ENCODE measurements at regions not wholly inside any gene's neighbourhood (a gene's known extent, or its start where the extent isn't known, plus 50 kb on each side); places are given as distances from the start of the nearest gene placed in this dataset.

DNA sequence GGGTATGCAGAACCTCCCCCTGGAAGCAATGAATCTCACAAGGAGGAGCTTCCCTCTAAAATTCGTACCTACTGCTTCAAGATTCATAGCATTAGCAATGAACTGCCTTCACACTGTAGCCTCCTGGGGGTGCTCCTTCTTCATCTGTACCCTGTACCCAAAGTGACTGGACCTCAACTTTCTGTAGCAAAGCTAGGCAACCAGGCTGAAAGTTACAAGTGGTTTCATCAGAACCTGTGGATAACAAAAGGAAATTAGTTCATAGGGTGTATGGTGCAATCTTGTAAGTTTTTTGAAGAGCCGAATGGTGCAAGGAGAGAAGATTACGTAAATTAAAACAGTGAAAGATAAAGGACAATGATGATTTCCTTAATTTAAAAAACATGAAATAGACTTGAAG lies 1541.7 kb upstream of the FLRT2 start:
- Histone ChIP-seq H3K4me1 (no peaks in the 10 kb centered on the region), H3K27me3 (no peaks in the 10 kb centered on the region), H3K27ac (no peak overlapping the region), H3K4me3 (no peak overlapping the region), H3K9me3 (no peaks in the 10 kb centered on the region), H3K36me3 (no peaks in the 10 kb centered on the region)
- intact Hi-C loops (cut with DNase I), result no loop called here
- no peak for DNase-seq
- TF ChIP-seq, protein P1, sequence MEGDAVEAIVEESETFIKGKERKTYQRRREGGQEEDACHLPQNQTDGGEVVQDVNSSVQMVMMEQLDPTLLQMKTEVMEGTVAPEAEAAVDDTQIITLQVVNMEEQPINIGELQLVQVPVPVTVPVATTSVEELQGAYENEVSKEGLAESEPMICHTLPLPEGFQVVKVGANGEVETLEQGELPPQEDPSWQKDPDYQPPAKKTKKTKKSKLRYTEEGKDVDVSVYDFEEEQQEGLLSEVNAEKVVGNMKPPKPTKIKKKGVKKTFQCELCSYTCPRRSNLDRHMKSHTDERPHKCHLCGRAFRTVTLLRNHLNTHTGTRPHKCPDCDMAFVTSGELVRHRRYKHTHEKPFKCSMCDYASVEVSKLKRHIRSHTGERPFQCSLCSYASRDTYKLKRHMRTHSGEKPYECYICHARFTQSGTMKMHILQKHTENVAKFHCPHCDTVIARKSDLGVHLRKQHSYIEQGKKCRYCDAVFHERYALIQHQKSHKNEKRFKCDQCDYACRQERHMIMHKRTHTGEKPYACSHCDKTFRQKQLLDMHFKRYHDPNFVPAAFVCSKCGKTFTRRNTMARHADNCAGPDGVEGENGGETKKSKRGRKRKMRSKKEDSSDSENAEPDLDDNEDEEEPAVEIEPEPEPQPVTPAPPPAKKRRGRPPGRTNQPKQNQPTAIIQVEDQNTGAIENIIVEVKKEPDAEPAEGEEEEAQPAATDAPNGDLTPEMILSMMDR (IDR thresholded peaks at IDR 0.05), result no peak
- ATAC-seq, result no peak

DNA sequence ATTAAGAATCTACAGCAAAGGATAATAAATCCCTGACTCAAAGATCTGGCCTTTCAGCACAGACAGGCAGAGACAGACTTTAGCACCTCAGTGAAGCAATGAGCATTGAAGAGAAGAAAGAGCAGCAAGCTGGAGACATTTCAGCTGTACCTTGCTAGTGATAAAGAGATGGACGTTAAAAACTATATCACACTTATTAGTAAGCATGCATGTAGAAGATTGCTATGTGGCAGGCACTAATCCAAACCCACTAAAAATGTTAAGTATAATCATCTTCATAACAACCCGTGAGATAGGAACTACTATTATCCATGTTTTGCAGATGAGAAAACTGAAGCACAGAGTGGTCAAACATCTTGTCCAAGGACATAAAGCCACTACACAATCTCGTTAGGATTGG lies 1538.3 kb upstream of the FLRT2 start:
- H3K36me3 ChIP-seq, result no peaks in the 10 kb centered on the region
- H3K27ac ChIP-seq, result no peak overlapping the region
- intact Hi-C loops (cut with DNase I), result no loop called here
- no peak for DNase-seq
- TF ChIP-seq, protein P1 (IDR thresholded peaks at IDR 0.05), result no peak
- H3K4me3 ChIP-seq, result no peak overlapping the region
- H3K27me3 ChIP-seq, result no peaks in the 10 kb centered on the region
- H3K4me1 ChIP-seq, result no peaks in the 10 kb centered on the region
- ATAC-seq, result no peak
- no peaks in the 10 kb centered on the region for H3K9me3 ChIP-seq

DNA sequence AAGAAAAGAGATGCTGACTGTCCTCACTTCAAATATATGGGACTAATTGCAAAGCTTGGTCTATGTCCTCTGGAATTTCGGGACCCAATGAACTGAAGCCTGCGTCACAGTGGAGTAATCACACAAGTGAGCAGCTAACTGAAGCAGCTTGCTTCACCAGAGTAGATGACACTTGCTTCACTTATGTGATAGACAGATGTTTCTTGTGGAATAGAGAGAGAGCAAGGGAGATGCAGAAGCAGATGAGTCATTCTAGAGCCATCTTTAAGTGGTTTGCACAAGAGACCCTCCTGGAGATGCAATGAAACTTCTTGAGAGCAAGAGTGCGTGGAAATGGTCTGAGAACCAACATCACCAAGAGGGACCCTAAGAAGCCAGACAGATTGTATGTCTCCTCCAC lies 1537.1 kb upstream of the FLRT2 start:
- ATAC-seq (no peak), DNase-seq (no peak)
- Histone ChIP-seq H3K4me3 (no peak overlapping the region), H3K36me3 (no peaks in the 10 kb centered on the region), H3K4me1 (no peaks in the 10 kb centered on the region), H3K27ac (no peak overlapping the region), H3K9me3 (no peaks in the 10 kb centered on the region), H3K27me3 (no peaks in the 10 kb centered on the region)
- intact Hi-C loops (cut with DNase I), result no loop called here
- TF ChIP-seq, protein P1 (IDR thresholded peaks at IDR 0.05), result no peak

DNA sequence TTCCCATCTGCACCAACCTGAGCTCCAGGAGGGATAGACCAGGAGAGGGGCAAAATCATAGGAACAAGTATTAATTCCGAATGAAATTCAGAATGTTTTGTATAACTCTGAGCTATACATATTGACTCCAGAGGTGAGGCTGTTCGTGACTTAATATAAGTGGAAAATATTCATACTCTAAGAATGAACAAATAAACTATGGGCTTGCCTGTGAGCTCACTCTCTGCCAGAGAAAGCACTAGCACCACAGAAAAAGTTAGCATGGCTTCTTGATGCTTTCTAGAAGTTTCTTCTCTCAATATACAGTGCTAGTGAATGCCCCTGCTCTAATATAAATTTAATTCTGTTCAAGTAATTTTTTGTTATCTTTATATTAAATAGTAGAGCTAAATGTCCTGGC lies 1536.4 kb upstream of the FLRT2 start:
- no peaks in the 10 kb centered on the region for H3K27me3 ChIP-seq
- ATAC-seq (no peak), DNase-seq (no peak)
- intact Hi-C loops (cut with DNase I), result no loop called here
- TF ChIP-seq, protein P1 (IDR thresholded peaks at IDR 0.05), result no peak
- no peaks in the 10 kb centered on the region for H3K36me3 ChIP-seq
- H3K27ac ChIP-seq, result no peak overlapping the region
- no peak overlapping the region for H3K4me3 ChIP-seq
- H3K9me3 ChIP-seq, result no peaks in the 10 kb centered on the region
- H3K4me1 ChIP-seq, result no peaks in the 10 kb centered on the region

DNA sequence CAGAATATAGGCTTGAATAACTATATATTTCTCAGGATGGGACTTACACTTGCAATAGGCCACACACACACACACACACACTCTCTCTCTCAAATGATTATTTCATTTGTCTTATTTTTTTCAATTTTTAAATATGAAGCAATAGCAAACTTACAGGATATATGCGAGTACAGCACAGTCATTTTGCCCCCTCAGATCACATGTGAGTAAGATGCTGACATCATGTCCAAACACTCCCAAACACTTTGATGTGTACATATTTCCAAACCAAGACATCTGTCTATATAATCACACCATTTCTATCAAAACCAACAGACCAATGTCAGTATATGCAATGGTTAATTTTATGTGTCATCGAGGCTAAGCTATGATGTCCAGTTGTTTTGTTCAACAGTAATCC lies 1535.9 kb upstream of the FLRT2 start:
- Histone ChIP-seq H3K4me1 (no peaks in the 10 kb centered on the region), H3K36me3 (no peaks in the 10 kb centered on the region), H3K4me3 (no peak overlapping the region), H3K27me3 (no peaks in the 10 kb centered on the region), H3K9me3 (no peaks in the 10 kb centered on the region), H3K27ac (no peak overlapping the region)
- intact Hi-C loops (cut with DNase I), result no loop called here
- DNase-seq (no peak), ATAC-seq (no peak)
- TF ChIP-seq, protein P1 (IDR thresholded peaks at IDR 0.05), result no peak

DNA sequence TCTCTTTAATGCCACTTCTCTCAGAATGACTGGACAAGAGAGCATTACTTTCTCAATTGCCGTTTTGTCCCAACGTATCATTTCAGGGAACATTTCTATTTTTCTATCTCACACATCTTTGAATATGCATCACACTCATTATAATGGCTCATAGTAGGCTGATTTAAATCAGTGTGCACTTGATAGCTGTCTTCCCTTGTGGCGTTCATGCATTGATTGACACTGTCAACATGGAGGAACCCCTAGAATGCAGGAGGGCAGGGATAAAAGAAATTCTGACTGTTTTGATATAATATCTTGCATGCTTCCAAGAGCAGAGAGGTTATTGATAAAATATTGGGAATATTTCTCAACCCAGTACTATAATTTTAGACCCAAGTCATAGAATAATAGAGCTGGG lies 1528.9 kb upstream of the FLRT2 start:
- ATAC-seq, result no peak
- Histone ChIP-seq H3K27me3 (no peaks in the 10 kb centered on the region), H3K36me3 (no peaks in the 10 kb centered on the region), H3K9me3 (no peaks in the 10 kb centered on the region), H3K27ac (no peak overlapping the region), H3K4me3 (no peak overlapping the region), H3K4me1 (no peaks in the 10 kb centered on the region)
- TF ChIP-seq, protein P1 (IDR thresholded peaks at IDR 0.05), result no peak
- DNase-seq, result no peak
- intact Hi-C loops (cut with DNase I), result no loop called here
